HG03378 (cell line): ENCODE measurements at regions not wholly inside any gene's neighbourhood (a gene's known extent, or its start where the extent isn't known, plus 50 kb on each side); places are given as distances from the start of the nearest gene placed in this dataset.
"Not testable (repeated sequence)": the region's sequence is repeated elsewhere in the genome, so short reads cannot be mapped to it uniquely, and the experiment has no call there.

ENCODE experiments used
- ATAC-seq: cut with Tn5 transposase; IDR thresholded peaks from one replicate; pipeline ENCODE4 v1.9.1; 2021; ENCODE audit warnings: mild to moderate bottlenecking, moderate library complexity; ENCODE audit not compliant: unreplicated experiment

- ATAC-seq: no peak
These were observed 2044.9 kb upstream of the CDH6 start for GRCh38 chr5:29148581-29148980.

DNA sequence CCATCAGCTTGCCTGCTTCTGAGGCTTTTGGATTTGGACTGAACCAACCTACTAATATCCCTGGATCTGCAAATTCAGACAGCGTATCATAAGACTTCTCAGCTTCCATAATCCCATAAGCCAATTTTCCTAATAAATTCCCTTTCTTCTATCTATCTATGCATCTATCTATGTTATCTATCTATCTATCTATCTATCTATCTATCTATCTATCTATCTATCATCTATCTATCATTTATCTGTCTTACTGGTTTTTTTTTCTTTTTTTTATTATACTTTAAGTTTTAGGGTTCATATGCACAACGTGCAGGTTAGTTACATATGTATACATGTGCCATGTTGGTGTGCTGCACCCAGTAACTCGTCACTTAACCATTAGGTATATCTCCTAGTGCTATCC is 2045.4 kb upstream of the CDH6 start:
- no peak for ATAC-seq

GRCh38 chr5:29143266-29143665 is 2050.2 kb upstream of the CDH6 start:
- no peak for ATAC-seq

DNA sequence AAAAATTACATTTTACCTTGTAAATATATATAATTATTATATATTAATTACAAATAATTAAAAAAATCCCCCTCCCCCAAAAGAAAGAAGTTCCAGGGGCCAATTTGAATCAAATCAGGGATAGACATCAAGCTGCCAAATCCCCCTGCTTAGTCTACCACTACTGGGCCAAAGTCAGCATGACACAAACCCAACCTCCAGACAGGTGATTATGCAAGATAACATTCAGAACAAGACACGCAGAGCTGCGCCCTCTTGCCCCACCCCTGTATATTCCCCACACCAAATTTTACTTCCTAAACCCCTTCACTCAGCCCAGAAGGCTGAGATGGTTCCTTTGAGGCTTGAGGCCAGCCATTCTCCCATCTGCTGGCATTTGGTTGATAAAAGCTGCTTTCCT is 2059.1 kb upstream of the CDH6 start:
- ATAC-seq: no peak

- ATAC-seq: no peak
These were observed 2062.2 kb upstream of the CDH6 start for GRCh38 chr5:29131285-29131684.

- ATAC-seq: no peak
These were observed 2062.7 kb upstream of the CDH6 start for GRCh38 chr5:29130786-29131185.

DNA sequence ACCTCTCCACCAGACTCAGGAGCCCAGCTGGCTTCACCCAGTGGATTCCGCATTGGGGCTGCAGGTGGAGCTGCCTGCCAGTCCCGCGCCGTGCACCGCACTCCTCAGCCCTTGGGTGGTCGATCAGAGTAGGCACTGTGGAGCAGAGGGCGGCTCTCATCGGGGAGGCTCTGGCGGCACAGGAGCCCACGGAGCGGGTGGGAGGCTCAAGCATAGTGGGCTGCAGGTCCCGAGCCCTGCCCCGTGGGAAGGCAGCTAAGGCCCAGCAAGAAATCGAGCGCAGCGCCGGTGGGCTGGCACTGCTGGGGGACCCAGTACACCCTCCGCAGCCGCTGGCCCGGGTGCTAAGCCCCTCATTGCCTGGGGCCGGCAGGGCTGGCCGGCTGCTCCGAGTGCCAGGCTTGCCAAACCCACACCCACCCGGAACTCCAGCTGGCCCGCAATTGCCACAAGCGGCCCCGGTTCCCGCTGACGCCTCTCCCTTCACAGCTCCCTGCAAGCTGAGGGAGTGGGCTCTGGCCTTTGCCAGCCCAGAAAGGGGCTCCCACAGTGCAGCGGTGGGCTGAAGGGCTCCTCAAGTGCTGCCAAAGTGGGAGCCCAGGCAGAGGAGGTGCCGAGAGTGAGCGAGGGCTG is 2065.8 kb upstream of the CDH6 start:
- ATAC-seq: not testable (repeated sequence)

- not testable (repeated sequence) for ATAC-seq
These were observed 2067.0 kb upstream of the CDH6 start for GRCh38 chr5:29126462-29126861.

- ATAC-seq: no peak
These were observed 2071.2 kb upstream of the CDH6 start for GRCh38 chr5:29122306-29122705.

GRCh38 chr5:29114331-29114768 is 2076.0 kb upstream of the CDH9 start:
- no peak for ATAC-seq

GRCh38 chr5:29113516-29113915 is 2075.1 kb upstream of the CDH9 start:
- no peak for ATAC-seq

DNA sequence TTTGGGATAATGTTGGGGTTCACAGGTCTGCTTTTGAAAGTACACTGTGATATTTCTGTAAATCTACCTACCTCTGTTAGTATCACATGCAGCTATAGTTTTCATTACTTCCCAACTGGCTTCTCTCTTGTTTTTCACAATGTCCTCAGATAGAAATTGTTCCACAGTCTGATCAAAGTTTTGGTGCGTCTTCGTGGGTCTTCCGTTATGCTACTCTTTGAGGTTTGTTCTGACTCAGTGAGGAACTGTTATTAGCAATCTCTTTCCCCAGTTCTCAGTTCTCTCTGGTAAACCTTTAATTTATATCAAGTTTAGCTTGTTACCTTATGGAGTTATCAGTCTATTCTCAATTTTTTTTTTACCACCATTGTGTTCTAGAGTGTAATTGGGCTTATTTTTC is 2061.2 kb upstream of the CDH9 start:
- no peak for ATAC-seq

DNA sequence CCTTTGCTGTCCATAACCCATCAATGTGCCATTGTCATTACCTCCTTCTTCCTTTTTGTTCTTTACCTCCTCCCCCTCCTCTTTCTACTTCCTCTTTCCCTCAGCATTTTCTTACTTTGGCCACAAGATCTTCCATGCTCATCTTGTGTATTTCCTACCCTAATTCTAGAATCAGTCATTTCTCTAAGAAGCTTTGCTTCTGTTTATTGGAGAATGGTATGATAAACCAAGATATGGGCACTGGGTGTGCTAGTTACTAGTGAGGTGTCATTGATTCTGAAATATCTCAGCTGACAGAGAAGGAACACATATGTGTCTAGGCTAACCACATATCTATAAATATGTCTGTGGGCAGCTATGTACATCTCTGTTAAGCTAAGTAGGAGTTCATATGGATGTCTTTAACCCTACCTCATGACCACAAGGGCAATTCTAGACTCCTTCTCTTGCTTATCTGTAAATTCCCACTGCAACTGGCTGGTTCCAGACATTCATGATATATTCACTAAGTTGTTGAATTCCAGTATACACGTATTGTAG is 2051.3 kb upstream of the CDH9 start:
- no peak for ATAC-seq

GRCh38 chr5:29085142-29085541 is 2046.8 kb upstream of the CDH9 start:
- ATAC-seq: no peak

DNA sequence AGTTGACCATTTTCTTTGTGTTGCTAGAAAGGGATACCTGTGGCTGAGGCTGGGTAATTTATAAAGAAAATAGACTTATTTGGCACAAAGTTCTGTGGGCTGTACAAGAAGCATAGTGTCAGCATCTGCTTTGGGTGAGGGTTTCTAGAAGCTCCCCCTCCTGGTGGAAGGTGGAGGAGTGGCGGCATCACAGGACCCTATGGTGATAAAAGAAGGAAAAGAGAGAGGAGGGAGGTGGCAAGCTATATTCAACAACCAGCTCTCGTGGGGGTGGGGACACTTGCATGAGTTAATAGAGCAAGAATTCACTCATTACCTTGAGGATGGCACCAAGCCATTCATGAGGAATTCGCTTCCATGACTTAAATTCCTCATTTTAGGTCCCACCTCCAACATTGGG is 2041.4 kb upstream of the CDH9 start:
- ATAC-seq: no peak

- ATAC-seq: no peak
These were observed 2039.1 kb upstream of the CDH9 start for GRCh38 chr5:29077451-29077850.

DNA sequence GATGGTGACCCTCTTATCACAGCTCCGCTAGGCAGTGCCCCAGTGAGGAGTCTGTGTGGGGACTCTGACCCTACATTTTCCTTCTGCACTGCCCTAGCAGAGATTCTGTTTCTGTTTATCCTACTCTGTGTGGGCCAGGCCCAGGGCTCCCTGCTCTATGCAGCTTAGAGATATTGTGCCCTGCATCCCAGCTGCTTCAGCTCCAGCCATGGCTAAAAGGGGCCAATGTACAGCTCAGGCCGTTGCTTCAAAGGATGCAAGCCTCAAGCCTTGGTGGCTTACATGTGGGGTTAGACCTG is 2030.7 kb upstream of the CDH9 start:
- no peak for ATAC-seq

DNA sequence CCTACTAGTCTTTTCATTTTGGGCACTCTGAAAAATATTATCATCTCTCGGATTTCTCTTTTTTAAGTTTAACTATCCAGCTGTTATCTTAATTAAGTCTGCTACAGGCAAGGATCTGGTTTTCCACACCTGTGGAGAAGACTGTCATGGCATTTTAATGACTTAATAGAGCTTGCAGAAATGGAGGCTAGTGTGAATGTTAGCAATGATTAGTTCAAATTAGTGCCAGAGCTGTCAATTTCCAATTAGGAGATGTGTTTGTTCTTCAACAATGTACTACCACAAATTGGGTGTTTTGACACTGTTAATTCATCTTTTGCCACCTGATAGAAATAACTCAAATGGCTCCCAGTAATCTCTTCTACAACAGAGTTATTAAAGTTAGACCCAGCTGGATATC is 2023.0 kb upstream of the CDH9 start:
- ATAC-seq: no peak

DNA sequence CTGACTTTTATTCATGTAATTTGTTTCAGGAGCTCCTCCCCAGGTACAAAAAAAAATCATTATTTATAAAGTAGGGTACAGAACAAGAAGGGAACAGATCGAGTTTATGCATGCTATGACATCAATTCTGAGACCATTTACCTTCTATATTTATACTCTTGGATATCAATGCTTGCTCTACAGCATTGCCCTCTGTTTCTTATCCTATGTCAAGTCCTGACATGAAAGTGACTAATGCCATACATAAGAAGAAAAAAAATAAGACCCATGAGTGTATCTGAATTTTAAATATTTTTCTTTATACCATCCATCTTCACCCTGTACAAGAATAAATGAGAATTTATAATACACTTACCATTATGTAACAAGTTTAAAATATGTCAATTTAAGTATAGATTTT is 2016.3 kb upstream of the CDH9 start:
- no peak for ATAC-seq

DNA sequence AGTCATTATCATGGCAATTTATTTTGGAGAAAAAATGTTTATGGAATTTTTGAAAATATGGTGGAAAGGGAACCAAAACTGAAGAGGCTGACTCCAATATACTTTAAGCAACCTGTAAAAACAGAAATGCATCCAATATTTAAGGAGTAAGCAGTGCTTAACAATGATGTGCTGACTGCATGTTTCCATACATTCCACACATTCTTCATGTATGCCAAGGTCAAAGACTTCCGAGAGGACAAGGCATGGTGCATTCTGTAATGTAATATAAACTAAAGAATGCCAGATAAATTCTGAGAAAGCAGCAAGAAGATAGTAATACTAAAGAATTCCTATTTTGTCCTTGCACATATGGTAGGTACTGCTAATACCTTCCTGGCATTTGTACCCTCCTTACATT is 2015.9 kb upstream of the CDH9 start:
- ATAC-seq: no peak

DNA sequence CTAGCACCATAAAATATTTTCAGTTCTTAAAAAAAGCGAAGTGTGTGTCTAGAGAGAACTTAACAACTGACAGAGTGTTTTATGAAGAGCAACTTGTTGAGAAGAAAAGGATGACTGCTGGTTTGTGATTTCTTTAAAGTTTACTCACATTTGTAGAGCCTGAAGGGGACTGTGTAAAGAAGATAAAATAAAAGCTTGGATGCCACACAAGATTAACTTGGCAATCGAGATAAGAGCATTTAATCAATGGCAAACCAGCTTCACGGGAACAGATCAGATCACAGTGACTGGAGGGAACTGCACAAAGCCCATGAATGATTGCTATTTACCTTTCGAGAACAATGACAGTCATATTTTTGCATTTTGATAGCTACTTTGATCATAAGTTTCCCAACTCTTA is 2013.1 kb upstream of the CDH9 start:
- no peak for ATAC-seq

GRCh38 chr5:29042152-29042551 is 2003.8 kb upstream of the CDH9 start:
- no peak for ATAC-seq

DNA sequence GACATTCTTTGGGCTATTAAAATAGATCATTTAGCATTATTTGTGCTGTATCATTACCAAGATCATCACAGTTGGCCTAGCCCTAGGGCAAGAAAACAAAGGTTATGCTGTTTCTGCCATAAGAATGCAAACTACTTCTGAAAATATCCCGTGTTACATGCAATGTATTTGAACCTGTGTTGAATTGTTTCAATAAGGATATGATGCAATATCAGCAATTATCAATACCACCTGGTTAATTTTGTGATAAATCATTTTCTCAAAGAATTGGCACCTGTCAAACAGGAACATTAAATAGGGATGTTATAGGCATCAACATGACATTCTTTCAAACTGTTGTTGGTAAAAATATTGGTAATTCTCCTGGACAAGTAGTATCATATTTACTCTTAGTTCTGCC is 2002.0 kb upstream of the CDH9 start:
- ATAC-seq: no peak
